Ascending aorta (tissue), 2 donors: ENCODE measurements at regions not wholly inside any gene's neighbourhood (a gene's known extent, or its start where the extent isn't known, plus 50 kb on each side); places are given as distances from the start of the nearest gene placed in this dataset.

Experiments
- DNase-seq, 2 donors: peaks; one replicate each; pipeline ENCODE4 v3.0.0-alpha.2; 2019; ENCODE audit warnings: low spot score in 2 of 2
- H3K27ac ChIP-seq, 2 donors: fragments of 200-600 bp; sonication (generic); one replicate each; pipeline ENCODE4 v1.5.1; 2016 to 2017; ENCODE audit warnings: mild to moderate bottlenecking in 1 of 2
- H3K27me3 ChIP-seq: fragments of 200-600 bp; sonication (generic); one replicate; pipeline ENCODE4 v1.5.1; 2017
- H3K36me3 ChIP-seq, 2 donors: fragments of 200-600 bp; sonication (generic); one replicate each; pipeline ENCODE4 v1.5.1; 2016
- H3K4me1 ChIP-seq, 2 donors: fragments of 200-600 bp; sonication (generic); one replicate each; pipeline ENCODE4 v1.5.1; 2016 to 2017; ENCODE audit warnings: mild to moderate bottlenecking in 1 of 2
- H3K4me3 ChIP-seq, 2 donors: fragments of 200-600 bp; sonication (generic); one replicate each; pipeline ENCODE4 v1.5.1; 2016 to 2017; ENCODE audit warnings: mild to moderate bottlenecking in 1 of 2
- H3K9me3 ChIP-seq, 2 donors: fragments of 200-600 bp; sonication (generic); one replicate each; pipeline ENCODE4 v1.5.1; 2016
- CTCF ChIP-seq, 3 experiments: fragments of 200-600 bp in 2 of 3; fragments of 450-650 bp in 1 of 3; sonication (generic) in 2 of 3; IDR thresholded peaks; one replicate each; pipeline ENCODE4 v1.5.1; 2016 to 2019; ENCODE audit warnings: antibody characterized with exemption in 3 of 3, mild to moderate bottlenecking in 1 of 3, moderate library complexity in 1 of 3
- intact Hi-C: fragments of 100-400 bp; cut with DNase I; formaldehyde crosslinking; loops from one replicate; pipeline ENCODE4 v1.15.1; 2023

- DNase-seq: no peak
- Histone ChIP-seq H3K4me3 (no peak overlapping the region), H3K9me3 (no peaks in the 10 kb centered on the region), H3K27me3 (no peaks in the 10 kb centered on the region), H3K27ac (peak overlapping the region in 1 of 2 donors; percentile 45), H3K36me3 (no peaks in the 10 kb centered on the region), H3K4me1 (peaks cover 0 to 11% of the 10 kb centered on the region in 2 donors)
- TF ChIP-seq CTCF (IDR thresholded peaks at IDR 0.05): no peak
- intact Hi-C loops: no loop called here
These were observed 90.7 kb downstream of the FAM76B start for GRCh38 chr11:95698676-95699557.

GRCh38 chr11:95697614-95698408 is 91.8 kb downstream of the FAM76B start:
- intact Hi-C loops: no loop called here
- no peak for DNase-seq
- Histone ChIP-seq H3K4me1 (peaks cover 0 to 11% of the 10 kb centered on the region in 2 donors), H3K9me3 (no peaks in the 10 kb centered on the region), H3K27ac (no peak overlapping the region), H3K36me3 (no peaks in the 10 kb centered on the region), H3K4me3 (no peak overlapping the region), H3K27me3 (no peaks in the 10 kb centered on the region)
- no peak for TF ChIP-seq CTCF (IDR thresholded peaks at IDR 0.05)

GRCh38 chr11:95695181-95695580 is 94.4 kb downstream of the FAM76B start:
- Histone ChIP-seq H3K27ac (no peak overlapping the region), H3K9me3 (no peaks in the 10 kb centered on the region), H3K4me1 (peaks cover 0 to 11% of the 10 kb centered on the region in 2 donors), H3K4me3 (no peak overlapping the region), H3K27me3 (no peaks in the 10 kb centered on the region), H3K36me3 (no peaks in the 10 kb centered on the region)
- no peak for TF ChIP-seq CTCF (IDR thresholded peaks at IDR 0.05)
- intact Hi-C loops: no loop called here
- no peak for DNase-seq

GRCh38 chr11:95693298-95693697 is 96.3 kb downstream of the FAM76B start:
- no peaks in the 10 kb centered on the region for H3K4me1 ChIP-seq
- no peak for TF ChIP-seq CTCF (IDR thresholded peaks at IDR 0.05)
- H3K4me3 ChIP-seq: no peak overlapping the region
- no peaks in the 10 kb centered on the region for H3K27me3 ChIP-seq
- no peaks in the 10 kb centered on the region for H3K9me3 ChIP-seq
- no peaks in the 10 kb centered on the region for H3K36me3 ChIP-seq
- intact Hi-C loops: no loop called here
- DNase-seq: no peak
- H3K27ac ChIP-seq: no peak overlapping the region

GRCh38 chr11:95692526-95693260 is 96.9 kb downstream of the FAM76B start:
- Histone ChIP-seq H3K4me1 (no peaks in the 10 kb centered on the region), H3K36me3 (no peaks in the 10 kb centered on the region), H3K27me3 (no peaks in the 10 kb centered on the region), H3K4me3 (no peak overlapping the region), H3K9me3 (no peaks in the 10 kb centered on the region), H3K27ac (no peak overlapping the region)
- DNase-seq: no peak
- intact Hi-C loops: no loop called here
- no peak for TF ChIP-seq CTCF (IDR thresholded peaks at IDR 0.05)
